ENCODE measurements at regions not wholly inside any gene's neighbourhood (a gene's known extent, or its start where the extent isn't known, plus 50 kb on each side); places are given as distances from the start of the nearest gene placed in this dataset.

DNA sequence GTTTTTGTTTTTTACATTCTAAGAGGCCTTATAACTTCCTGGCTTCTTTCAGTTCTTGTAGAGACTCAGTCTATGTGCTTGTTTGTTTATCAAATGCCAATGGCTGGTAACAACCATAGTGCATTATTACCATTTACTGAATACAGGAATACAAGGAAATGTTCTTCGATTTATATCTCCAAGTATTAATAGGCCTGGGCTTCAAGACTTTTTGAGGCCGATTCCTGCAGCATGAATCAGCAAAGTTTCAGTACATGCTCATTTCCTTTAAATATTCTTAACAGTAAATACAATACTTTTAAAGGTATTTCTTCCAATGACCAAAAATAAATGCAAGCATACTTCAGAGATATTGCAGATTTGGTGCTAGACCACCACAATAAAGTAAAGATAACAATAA lies 535.3 kb downstream of the EFNA5 start:
- FAIRE-seq, result no peak

- FAIRE-seq, result no peak
Observed at GRCh38 chr5:107134931-107135330, 535.8 kb downstream of the EFNA5 start.

DNA sequence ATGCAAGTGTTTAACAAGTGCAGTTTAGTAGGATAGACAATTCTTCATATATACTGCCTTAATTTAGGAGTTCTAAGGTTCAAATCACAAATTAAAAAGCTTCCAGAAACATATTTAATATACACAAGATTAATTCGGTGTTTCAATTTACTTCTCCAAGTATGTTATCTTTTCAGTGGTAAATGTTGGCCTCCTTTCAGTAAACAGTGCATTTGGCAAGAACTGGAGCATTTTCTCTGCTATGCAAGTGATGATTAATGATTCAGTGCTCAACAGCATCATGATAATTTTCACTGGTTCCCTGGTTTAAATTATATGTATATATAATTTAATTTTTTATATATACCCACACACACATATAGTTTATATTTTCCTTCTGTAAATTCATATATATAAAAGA lies 541.7 kb downstream of the EFNA5 start:
- FAIRE-seq, result no peak

DNA sequence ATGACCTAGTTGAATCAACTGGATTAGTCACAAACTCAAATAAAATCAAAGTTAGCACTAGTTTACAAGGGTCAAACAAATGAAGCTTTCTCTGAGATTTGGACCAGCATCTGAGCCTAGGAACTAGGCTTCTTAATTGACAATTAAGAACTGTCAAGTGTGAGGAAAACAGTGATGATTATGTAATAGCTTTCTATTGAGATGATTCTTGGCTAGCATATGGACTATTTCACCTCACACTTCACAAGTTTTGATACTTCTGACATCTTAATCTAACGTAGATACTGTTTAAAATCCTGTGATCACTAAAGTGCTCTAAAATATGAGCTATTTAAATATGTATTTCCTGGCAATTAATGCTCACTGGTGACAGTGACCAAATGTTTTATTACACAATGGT lies 542.9 kb downstream of the EFNA5 start:
- FAIRE-seq, result no peak

GRCh38 chr5:107126341-107126740 lies 544.4 kb downstream of the EFNA5 start:
- no peak for FAIRE-seq

DNA sequence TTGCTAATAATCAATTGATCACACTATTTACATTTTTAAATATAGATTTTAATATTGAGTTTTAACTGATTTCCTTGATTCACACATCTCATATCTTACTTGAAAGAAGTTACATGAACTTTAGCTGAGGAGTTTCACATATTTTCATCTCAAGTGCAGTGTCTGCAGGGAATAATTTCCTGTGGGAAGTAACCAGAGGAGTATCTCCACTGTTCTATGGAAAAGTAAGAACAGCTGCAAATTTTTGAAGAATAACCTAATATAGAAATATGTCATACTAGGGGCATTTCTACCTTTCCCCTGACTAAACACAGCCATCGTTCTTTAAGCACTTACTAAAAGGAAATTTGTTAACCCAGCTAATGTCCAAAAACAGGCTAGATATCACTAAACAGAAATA lies 546.4 kb downstream of the EFNA5 start:
- no peak for FAIRE-seq

GRCh38 chr5:107123014-107123413 lies 547.7 kb downstream of the EFNA5 start:
- FAIRE-seq, result no peak

DNA sequence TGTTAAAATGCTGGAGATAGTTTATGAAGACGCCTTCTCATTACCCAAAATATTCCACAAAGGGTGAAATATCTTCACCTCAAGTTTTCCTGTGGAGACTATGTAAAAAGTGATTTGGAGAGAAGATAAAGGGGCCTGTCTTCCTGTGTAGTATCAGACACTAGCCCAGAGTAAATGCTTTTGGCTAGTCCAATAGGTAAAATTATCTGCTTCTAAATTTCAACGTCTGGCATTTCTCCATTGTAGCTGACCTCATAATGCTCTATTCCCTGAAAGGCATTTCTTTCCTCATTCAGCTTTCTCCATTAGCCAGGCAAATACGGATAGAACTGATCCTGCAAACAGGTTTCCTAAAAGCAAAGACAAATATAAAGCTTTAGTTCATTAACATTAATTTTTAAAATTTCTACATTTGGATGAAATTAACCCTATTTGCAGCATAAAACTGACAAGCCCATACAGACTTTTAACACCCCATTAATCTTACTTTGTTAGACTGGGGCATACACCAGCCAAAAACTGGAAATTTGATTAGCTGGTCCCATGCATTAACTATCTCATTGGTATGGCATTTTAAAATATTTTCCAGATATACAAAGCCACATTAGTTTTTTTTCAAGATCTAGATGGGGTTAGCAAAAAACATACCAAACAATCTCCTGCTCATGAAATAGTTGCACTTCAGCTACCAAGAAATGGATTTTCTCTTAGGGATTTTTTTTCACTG lies 548.8 kb downstream of the EFNA5 start:
- FAIRE-seq, result no peak

DNA sequence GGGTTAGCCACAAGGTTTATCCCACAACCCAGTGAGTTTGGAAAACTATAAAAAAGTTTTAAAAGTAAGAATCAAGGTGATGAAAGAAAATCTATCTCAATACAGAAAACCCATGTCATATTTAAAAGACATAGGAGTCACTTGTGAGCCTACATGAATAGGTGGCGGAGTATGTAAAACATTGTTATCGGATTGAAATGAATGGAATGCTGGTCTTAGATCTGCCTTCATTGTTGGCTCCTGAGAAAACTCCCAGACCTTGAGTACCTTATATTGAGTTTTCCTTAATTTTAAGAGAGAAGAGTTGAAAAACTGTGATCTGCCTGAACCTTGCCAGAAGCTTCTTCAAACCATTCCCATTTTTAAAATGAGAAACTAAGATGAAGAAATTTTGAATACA lies 551.1 kb downstream of the EFNA5 start:
- no peak for FAIRE-seq

DNA sequence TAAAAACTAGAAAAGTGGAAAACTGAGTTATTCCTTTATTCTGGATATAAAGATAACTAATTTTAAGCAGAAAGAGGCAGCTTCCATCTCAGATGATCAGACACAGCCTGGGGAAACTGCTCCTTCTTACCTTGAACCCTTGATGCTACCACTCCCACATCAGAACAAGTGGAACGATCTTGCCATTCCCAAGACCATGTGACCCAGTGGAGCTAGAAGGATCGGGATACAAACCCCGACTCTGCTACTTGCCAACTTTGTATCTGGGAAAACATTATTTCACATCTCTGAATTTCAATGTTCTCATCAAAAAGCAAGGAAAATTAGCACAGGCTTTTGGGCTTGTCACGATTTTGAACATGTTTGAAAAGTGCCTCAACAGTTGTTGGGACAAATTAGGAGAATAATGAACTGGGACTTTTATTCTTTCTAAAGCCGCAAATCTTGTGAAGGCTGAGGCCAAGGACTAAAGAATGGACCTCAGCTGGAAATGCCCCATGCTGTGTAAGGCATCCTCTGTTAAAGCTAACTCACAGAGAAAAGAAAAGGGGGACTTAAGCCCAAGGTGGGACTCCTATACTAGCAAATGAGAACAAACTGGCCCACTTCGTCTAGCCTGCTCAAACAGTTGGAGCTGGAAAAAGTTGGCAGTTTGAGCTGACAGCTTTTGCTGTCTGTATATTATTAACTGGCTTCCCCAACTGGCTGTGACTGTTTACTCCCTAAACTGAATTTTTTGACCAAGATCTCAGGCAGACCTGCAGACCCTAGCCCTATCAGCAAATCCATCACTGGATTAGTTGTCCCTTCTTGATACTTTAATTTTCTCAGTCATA lies 552.3 kb downstream of the EFNA5 start:
- FAIRE-seq, result no peak

DNA sequence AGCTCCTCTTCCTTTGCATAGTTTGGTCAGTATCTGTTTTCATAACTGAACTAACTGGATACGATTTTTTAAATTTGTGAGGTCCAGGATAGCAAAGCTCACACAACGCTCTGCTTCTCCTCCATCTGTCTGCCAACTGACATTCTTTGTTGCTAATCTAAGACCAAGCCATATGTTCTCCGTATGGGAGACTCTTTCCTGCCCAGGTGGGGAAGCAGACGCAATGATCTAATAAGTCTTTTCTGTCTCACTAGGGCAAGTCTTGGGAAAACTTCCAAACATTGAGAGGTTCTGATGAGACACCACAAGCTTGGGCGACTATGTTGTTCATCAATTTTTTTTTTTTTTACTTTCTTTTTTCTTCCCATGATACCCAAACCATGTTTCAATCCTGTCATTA lies 558.5 kb downstream of the EFNA5 start:
- no peak for FAIRE-seq

GRCh38 chr5:107104040-107104995 lies 566.4 kb downstream of the EFNA5 start:
- FAIRE-seq, result no peak

GRCh38 chr5:107103522-107103921 lies 567.2 kb downstream of the EFNA5 start:
- peak; percentile 62 for FAIRE-seq

DNA sequence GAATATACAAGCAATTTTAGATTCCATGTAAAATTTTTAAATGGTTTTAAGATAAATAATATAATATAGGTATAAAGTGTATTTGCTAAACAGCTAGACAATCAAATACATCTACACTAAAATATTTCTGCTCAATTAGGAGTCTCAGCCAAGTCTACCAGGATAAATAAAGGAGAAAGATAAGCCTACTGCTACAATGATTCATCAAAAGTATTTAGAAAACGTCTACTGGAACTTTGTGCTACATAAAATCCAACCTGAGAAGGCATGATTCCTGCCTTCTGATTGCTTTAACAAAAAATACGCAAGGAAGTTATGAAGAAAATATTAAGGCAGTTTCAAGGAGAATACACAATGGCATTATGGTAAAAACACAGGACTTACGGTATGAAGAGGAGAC lies 570.6 kb downstream of the EFNA5 start:
- FAIRE-seq, result no peak

- FAIRE-seq, result no peak
Observed at GRCh38 chr5:107099506-107099905, 571.2 kb downstream of the EFNA5 start.

DNA sequence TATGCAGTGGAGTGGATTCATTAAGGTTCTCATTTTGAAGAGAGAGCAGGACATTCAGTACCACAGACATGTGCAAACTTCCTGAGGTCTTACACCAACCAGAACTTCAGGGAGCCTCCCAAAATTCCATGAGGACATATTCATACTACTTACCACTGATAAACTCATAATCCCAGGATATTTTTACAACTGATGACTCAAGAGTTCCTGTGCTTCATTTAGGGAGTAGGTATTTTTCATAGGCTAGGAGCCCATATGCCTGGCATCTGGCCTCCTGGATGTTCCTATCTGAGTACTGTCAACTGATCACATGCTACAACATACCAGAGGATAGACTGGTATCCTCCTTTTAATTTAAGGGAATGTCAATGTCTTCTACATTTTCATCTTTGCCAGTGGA lies 578.0 kb downstream of the EFNA5 start:
- no peak for FAIRE-seq

DNA sequence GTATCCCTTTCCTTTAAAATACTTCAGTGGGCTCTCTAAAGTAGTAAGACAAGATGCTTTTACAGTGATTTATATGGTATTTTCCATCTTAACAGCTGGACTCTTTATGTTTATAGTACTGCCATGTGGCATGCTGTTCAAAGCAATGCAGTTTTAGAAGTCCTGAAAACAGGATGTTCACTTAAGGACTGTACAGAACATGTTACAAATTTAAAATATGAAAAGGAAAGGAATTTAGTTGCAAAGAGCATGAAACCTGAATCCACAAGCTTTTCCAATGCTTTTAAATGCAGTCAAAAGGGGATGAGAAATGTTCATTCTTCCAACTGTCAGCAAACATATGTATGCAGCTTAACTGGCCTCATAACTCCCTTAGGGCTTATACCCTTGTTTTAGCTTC lies 580.2 kb downstream of the EFNA5 start:
- no peak for FAIRE-seq

- no peak for FAIRE-seq
Observed at GRCh38 chr5:107088907-107089306, 581.8 kb downstream of the EFNA5 start.

GRCh38 chr5:107085572-107085971 lies 585.2 kb downstream of the EFNA5 start:
- no peak for FAIRE-seq

DNA sequence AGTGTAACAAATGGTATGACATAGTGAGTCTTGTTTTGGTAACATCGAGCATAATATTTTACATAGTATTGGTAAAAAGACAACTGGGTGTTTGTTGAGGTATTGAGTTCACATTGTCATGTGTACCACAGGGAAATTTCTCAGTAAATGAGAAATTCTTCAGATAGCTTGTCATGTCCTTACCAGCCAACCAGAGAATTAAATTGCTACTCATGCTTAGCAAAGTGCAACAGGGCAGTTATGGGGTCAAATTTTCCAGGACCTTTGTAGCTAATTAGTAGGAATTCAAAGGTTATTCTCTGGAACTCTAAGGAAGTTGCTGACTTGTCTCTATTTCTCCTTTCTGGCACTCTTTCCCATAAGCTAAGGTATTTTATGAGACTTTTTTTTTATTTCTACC lies 595.7 kb downstream of the EFNA5 start:
- no peak for FAIRE-seq

GRCh38 chr5:107072967-107073366 lies 597.8 kb downstream of the EFNA5 start:
- no peak for FAIRE-seq

- no peak for FAIRE-seq
Observed at GRCh38 chr5:107072440-107072839, 598.3 kb downstream of the EFNA5 start.

GRCh38 chr5:107068782-107069181 lies 602.0 kb downstream of the EFNA5 start:
- FAIRE-seq, result no peak

Measured in G401.6 (cell line).